ENCODE measurements at regions not wholly inside any gene's neighbourhood (a gene's known extent, or its start where the extent isn't known, plus 50 kb on each side); places are given as distances from the start of the nearest gene placed in this dataset.

DNA sequence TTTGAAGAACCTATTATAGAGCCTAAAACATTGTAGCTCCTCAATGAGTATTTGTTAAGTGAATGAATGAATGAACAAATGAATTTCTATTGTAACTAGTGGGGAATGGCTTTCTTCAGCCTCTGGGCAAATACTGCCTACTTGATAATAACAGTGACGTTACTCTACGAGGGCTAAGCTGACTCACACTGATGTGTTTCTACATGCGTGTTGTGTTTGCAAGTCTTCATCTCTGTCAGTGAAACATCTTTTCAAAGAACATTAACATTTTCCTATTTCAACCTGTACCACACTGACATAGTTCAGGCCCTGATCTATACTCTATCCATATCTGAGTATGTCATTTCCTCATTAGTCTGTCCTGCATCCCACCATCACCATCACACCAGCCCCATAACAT lies 319.9 kb upstream of the ACVR2A start:
- Histone ChIP-seq H3K27me3 (ENCODE audit: insufficient read depth, low read depth, severe bottlenecking) (no peaks in the 10 kb centered on the region), H3K9me3 (ENCODE audit: severe bottlenecking) (no peaks in the 10 kb centered on the region), H3K27ac (no peak overlapping the region), H3K36me3 (no peaks in the 10 kb centered on the region), H3K4me3 (ENCODE audit: low read depth, low read length) (no peak overlapping the region)
- no peak for TF ChIP-seq CTCF (IDR thresholded peaks at IDR 0.05; ENCODE audit: low read depth, low read length)
- DNase-seq: no peak

DNA sequence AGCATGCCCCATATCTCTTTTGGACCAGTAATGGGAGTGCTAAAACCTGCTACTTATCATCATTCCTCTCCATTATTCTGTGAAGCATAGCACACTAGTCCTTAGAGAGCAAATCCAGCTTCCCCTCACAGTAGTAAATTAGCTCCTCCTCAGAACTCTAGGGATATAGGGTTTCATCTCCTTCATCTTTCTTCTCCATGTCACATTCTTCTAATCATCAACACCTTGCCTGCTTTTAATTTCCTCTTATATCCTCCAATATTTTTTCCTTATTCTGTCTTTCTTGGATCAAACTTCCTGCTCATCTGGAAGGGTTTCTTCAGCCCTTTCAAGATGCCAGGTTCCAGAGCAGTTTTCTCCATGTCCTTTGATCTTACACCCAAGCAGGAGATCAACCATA lies 321.4 kb upstream of the ACVR2A start:
- no peak for TF ChIP-seq CTCF (IDR thresholded peaks at IDR 0.05; ENCODE audit: low read depth, low read length)
- Histone ChIP-seq H3K36me3 (no peaks in the 10 kb centered on the region), H3K4me3 (ENCODE audit: low read depth, low read length) (no peak overlapping the region), H3K9me3 (ENCODE audit: severe bottlenecking) (no peaks in the 10 kb centered on the region), H3K27me3 (ENCODE audit: insufficient read depth, low read depth, severe bottlenecking) (no peaks in the 10 kb centered on the region), H3K27ac (no peak overlapping the region)
- no peak for DNase-seq

DNA sequence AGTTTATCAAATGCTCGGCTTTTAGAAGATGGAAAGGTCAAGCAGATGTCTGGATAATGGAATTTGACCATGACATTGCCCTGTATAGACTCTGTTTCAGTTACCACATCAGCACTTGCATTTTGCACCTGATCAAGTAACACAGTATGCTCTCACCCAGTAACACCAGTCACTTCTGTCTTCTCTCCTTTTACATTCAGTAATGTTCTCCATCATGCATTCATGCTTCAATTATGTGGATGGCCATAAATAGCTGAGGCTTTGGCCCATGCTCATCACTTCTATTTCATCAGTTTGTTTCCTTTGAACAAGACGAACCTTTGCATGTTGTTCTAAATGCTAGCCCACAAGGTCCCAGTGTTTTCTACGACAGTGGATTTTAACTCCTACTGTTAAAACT lies 322.9 kb upstream of the ACVR2A start:
- Histone ChIP-seq H3K36me3 (no peaks in the 10 kb centered on the region), H3K9me3 (ENCODE audit: severe bottlenecking) (no peaks in the 10 kb centered on the region), H3K27me3 (ENCODE audit: insufficient read depth, low read depth, severe bottlenecking) (no peaks in the 10 kb centered on the region), H3K27ac (no peak overlapping the region), H3K4me3 (ENCODE audit: low read depth, low read length) (no peak overlapping the region)
- DNase-seq: no peak
- no peak for TF ChIP-seq CTCF (IDR thresholded peaks at IDR 0.05; ENCODE audit: low read depth, low read length)

DNA sequence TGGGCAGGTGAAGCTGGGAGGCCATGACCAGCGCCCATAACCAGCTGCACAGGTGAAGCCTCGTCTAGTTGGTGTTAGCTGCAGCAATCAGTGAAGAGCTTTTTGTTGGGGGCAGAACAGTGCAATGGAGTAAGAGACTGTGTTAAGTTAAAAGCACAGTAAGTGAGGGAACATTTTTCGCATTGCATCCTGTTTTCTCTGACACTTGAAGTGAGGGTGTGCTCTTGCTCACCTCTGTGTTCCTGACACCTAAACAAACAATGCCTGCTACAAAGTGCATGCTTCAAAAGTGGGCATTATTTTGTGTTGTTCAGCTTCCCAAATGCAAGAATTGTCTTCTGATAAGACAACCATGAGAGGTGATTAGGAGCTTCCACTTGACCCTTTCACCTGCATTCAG lies 324.0 kb upstream of the ACVR2A start:
- Histone ChIP-seq H3K36me3 (no peaks in the 10 kb centered on the region), H3K27me3 (ENCODE audit: insufficient read depth, low read depth, severe bottlenecking) (no peaks in the 10 kb centered on the region), H3K9me3 (ENCODE audit: severe bottlenecking) (no peaks in the 10 kb centered on the region), H3K27ac (no peak overlapping the region), H3K4me3 (ENCODE audit: low read depth, low read length) (no peak overlapping the region)
- no peak for DNase-seq
- no peak for TF ChIP-seq CTCF (IDR thresholded peaks at IDR 0.05; ENCODE audit: low read depth, low read length)

DNA sequence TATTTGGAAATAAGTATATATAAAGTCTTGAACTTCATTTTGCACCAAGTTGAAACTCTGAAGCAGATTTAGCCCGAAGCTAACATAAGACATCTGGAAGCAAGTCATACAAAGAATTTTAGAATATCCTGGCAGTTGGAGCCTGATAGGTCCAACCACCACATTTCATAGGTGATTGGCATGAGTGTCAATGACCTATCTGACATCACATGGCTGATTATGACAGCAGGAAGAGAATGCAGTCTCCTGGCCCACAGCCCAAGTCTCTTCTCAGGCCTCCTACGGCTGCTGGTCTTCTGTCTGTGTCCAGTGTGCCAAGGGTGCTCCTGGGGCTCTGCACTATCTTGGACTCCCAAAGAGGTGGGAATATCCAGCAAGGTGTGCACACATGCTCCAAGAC lies 325.7 kb upstream of the ACVR2A start:
- no peaks in the 10 kb centered on the region for H3K9me3 ChIP-seq (ENCODE audit: severe bottlenecking)

More for the DNA sequence above, 325.7 kb upstream of the ACVR2A start:
- H3K4me3 ChIP-seq (ENCODE audit: low read depth, low read length): no peak overlapping the region
- DNase-seq: no peak
- H3K36me3 ChIP-seq: no peaks in the 10 kb centered on the region
- TF ChIP-seq CTCF (IDR thresholded peaks at IDR 0.05; ENCODE audit: low read depth, low read length): no peak
- no peaks in the 10 kb centered on the region for H3K27me3 ChIP-seq (ENCODE audit: insufficient read depth, low read depth, severe bottlenecking)
- H3K27ac ChIP-seq: no peak overlapping the region

All from WERI-Rb-1 (cell line).